MM.1S (cell line): ENCODE measurements at regions not wholly inside any gene's neighbourhood (a gene's known extent, or its start where the extent isn't known, plus 50 kb on each side); places are given as distances from the start of the nearest gene placed in this dataset.

Experiments
- CTCF ChIP-seq: fragments of 300-600 bp; sonication (generic); IDR thresholded peaks from 2 replicates; pipeline ENCODE4 v1.5.1; 2016; ENCODE audit warnings: antibody characterized with exemption, low read length, mixed read lengths
- EZH2phosphoT487 ChIP-seq: fragments of 300-600 bp; sonication (generic); IDR thresholded peaks from 2 replicates; pipeline ENCODE4 v1.6.1; 2018; ENCODE audit warnings: antibody characterized with exemption, low read length

- no peak for TF ChIP-seq CTCF
- no peak for TF ChIP-seq EZH2phosphoT487
These were observed 146.8 kb downstream of the MID1IP1 start for GRCh38 chrX:38948046-38948445.
